Activated CD8-positive, alpha-beta T cell treated with anti-CD3 and anti-CD28 coated beads, Interleukin-2, amount 10 ng/mL, durations not matched to agents 7 days and 5 days (primary cell): ENCODE measurements at regions not wholly inside any gene's neighbourhood (a gene's known extent, or its start where the extent isn't known, plus 50 kb on each side); places are given as distances from the start of the nearest gene placed in this dataset.
A peak's percentile ranks its signal among the peaks of the same experiment; 100 is the strongest.
"Not testable (repeated sequence)": the region's sequence is repeated elsewhere in the genome, so short reads cannot be mapped to it uniquely, and the experiment has no call there.

Experiments used
- ATAC-seq: fragments of 150-1000 bp; cut with Tn5 transposase; one replicate; pipeline ENCODE4 v1.10.0; 2021; ENCODE audit warnings: moderate library complexity
- CTCF ChIA-PET: fragments of 350-600 bp; sonication (Branson Sonifier 250); formaldehyde crosslinking; loops from one replicate; lab custom pipeline; 2021; ENCODE audit warnings: antibody characterized with exemption; lab: Charles Lee
- POLR2A ChIA-PET: fragments of 350-600 bp; sonication (Branson Sonifier 250); formaldehyde crosslinking; loops from one replicate; lab custom pipeline; 2021; ENCODE audit warnings: antibody characterized with exemption; lab: Charles Lee
- DNase-seq: peaks from one replicate; pipeline ENCODE4 v3.0.0-alpha.2; 2020
- H3K27ac Mint-ChIP-seq: one replicate; pipeline ENCODE4 v1.8.0; 2021; ENCODE audit warnings: mild to moderate bottlenecking, mixed read lengths
- H3K27me3 Mint-ChIP-seq: one replicate; pipeline ENCODE4 v1.8.0; 2021; ENCODE audit warnings: low read depth, mixed read lengths
- H3K36me3 Mint-ChIP-seq: one replicate; pipeline ENCODE4 v1.8.0; 2021; ENCODE audit warnings: low read depth, mixed read lengths
- H3K4me1 Mint-ChIP-seq: one replicate; pipeline ENCODE4 v1.8.0; 2021; ENCODE audit warnings: low read depth, mixed read lengths
- H3K4me3 Mint-ChIP-seq: one replicate; pipeline ENCODE4 v1.8.0; 2021; ENCODE audit warnings: mild to moderate bottlenecking, mixed read lengths
- H3K9me3 Mint-ChIP-seq: one replicate; pipeline ENCODE4 v1.8.0; 2022; ENCODE audit warnings: mixed read lengths; ENCODE audit not compliant: insufficient read depth

- H3K27me3 Mint-ChIP-seq = peaks cover 10% of the 10 kb centered on the region
- H3K27ac Mint-ChIP-seq, CTCF ChIA-PET, DNase-seq, ATAC-seq, H3K4me3 Mint-ChIP-seq, POLR2A ChIA-PET, H3K36me3 Mint-ChIP-seq, H3K9me3 Mint-ChIP-seq: not testable (repeated sequence)
- H3K4me1 Mint-ChIP-seq = peaks cover 12% of the 10 kb centered on the region
These were observed 61.5 kb upstream of the PRMT8 start for GRCh38 chr12:3429523-3429922.

GRCh38 chr12:3431686-3432085 lies 59.3 kb upstream of the PRMT8 start:
- H3K9me3 Mint-ChIP-seq = peaks cover 8% of the 10 kb centered on the region
- H3K27ac Mint-ChIP-seq = peak overlapping the region; percentile 22
- POLR2A ChIA-PET = no interaction called here
- DNase-seq (no peak), ATAC-seq (no peak)
- peaks cover 12% of the 10 kb centered on the region for H3K4me1 Mint-ChIP-seq
- H3K4me3 Mint-ChIP-seq = no peak overlapping the region
- peaks cover 7% of the 10 kb centered on the region for H3K36me3 Mint-ChIP-seq
- H3K27me3 Mint-ChIP-seq = peaks cover 10% of the 10 kb centered on the region
- CTCF ChIA-PET = interaction anchor here (1.9 kb wide), 1 partner anchor 131 kb away, joined by 5 read pairs; no protein-coding TSS in a partner anchor

- H3K4me3 Mint-ChIP-seq = no peak overlapping the region
- H3K9me3 Mint-ChIP-seq = peaks cover 8% of the 10 kb centered on the region
- ATAC-seq (peak; percentile 49), DNase-seq (peak; percentile 27)
- ChIA-PET POLR2A (no interaction called here), CTCF (interaction anchor here (1.9 kb wide), 1 partner anchor 132 kb away, joined by 5 read pairs; no protein-coding TSS in a partner anchor)
- peaks cover 7% of the 10 kb centered on the region for H3K36me3 Mint-ChIP-seq
- H3K4me1 Mint-ChIP-seq = peaks cover 12% of the 10 kb centered on the region
- peaks cover 10% of the 10 kb centered on the region for H3K27me3 Mint-ChIP-seq
- H3K27ac Mint-ChIP-seq = peak overlapping the region; percentile 22
These were observed 58.7 kb upstream of the PRMT8 start for GRCh38 chr12:3432176-3432742.

DNA sequence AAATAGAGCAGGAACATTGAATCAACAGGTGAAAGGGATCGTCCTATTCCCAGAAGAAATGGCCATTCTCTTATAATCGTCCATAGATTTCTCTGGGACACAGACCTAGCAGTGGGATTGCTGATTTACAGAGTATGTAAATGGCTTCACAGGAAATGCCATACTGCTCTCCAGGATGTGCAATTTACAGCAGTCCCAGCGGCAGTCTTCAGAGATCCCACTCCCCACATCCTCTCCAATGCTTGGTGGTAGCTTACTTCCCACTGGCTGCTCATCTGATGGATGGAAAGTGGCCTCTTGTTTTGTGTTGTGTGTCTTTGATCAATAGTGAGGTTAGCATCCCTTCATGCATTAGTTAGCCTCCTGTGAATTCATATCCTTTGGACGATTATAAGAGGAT lies 58.1 kb upstream of the PRMT8 start:
- H3K4me1 Mint-ChIP-seq = peaks cover 12% of the 10 kb centered on the region
- H3K4me3 Mint-ChIP-seq = no peak overlapping the region
- DNase-seq (no peak), ATAC-seq (no peak)
- ChIA-PET CTCF (interaction anchor here (1.9 kb wide), 1 partner anchor 133 kb away, joined by 5 read pairs; no protein-coding TSS in a partner anchor), POLR2A (no interaction called here)
- no peak overlapping the region for H3K27ac Mint-ChIP-seq
- H3K36me3 Mint-ChIP-seq = peaks cover 7% of the 10 kb centered on the region
- H3K27me3 Mint-ChIP-seq = peaks cover 10% of the 10 kb centered on the region
- peaks cover 8% of the 10 kb centered on the region for H3K9me3 Mint-ChIP-seq

- Mint-ChIP-seq H3K9me3 (peaks cover 8% of the 10 kb centered on the region), H3K4me3 (no peak overlapping the region), H3K27ac (no peak overlapping the region), H3K4me1 (peaks cover 12% of the 10 kb centered on the region), H3K27me3 (no peaks in the 10 kb centered on the region), H3K36me3 (peaks cover 6% of the 10 kb centered on the region)
- CTCF ChIA-PET = no interaction called here
- POLR2A ChIA-PET = no interaction called here
- no peak for ATAC-seq
- DNase-seq = no peak
These were observed 54.4 kb upstream of the PRMT8 start for GRCh38 chr12:3436461-3437065.

- ChIA-PET POLR2A (no interaction called here), CTCF (no interaction called here)
- Mint-ChIP-seq H3K36me3 (no peaks in the 10 kb centered on the region), H3K27me3 (peaks cover 3% of the 10 kb centered on the region), H3K4me1 (no peaks in the 10 kb centered on the region), H3K9me3 (no peaks in the 10 kb centered on the region), H3K4me3 (no peak overlapping the region), H3K27ac (no peak overlapping the region)
- DNase-seq (no peak), ATAC-seq (no peak)
These were observed 53.0 kb upstream of the PRMT8 start for GRCh38 chr12:3437986-3438385.

DNA sequence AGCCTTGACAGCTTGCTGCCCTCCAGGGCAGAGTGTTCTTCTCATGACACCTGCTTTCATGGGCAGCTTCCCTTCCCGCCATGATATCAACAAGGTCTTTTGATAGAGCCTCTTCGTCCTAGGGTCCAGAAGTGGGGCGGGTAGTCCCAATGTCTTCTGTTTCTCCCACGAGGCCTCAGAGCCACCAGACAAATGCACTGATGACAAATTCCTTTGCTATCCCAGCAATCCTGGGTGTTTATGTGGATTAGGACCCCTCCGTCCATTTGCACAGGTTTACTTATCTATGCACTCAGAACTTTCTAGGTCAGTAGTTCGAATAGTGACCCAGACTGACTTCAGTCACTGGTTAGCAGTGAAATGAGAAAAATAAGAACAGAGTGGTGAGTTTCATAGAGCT lies 52.6 kb upstream of the PRMT8 start:
- no peak overlapping the region for H3K27ac Mint-ChIP-seq
- H3K4me3 Mint-ChIP-seq = no peak overlapping the region
- H3K4me1 Mint-ChIP-seq = no peaks in the 10 kb centered on the region
- no peaks in the 10 kb centered on the region for H3K36me3 Mint-ChIP-seq
- H3K27me3 Mint-ChIP-seq = peaks cover 3% of the 10 kb centered on the region
- ChIA-PET POLR2A (no interaction called here), CTCF (no interaction called here)
- no peaks in the 10 kb centered on the region for H3K9me3 Mint-ChIP-seq
- DNase-seq = no peak
- no peak for ATAC-seq
